WTC11 (cell line): ENCODE measurements at regions not wholly inside any gene's neighbourhood (a gene's known extent, or its start where the extent isn't known, plus 50 kb on each side); places are given as distances from the start of the nearest gene placed in this dataset.

Experiments used
- ATAC-seq: fragments of 200-7000 bp; cut with Tn5 transposase; 2 replicates; pipeline ENCODE4 v1.10.0; 2021; ENCODE audit warnings: mild to moderate bottlenecking, moderate library complexity
- CTCF ChIA-PET: fragments of 300-600 bp; sonication (Branson Sonifier 250); formaldehyde crosslinking; loops from one replicate; lab custom pipeline; 2021; ENCODE audit warnings: antibody characterized with exemption; lab: Charles Lee
- POLR2A ChIA-PET: fragments of 350-600 bp; sonication (Branson Sonifier 250); formaldehyde crosslinking; loops from one replicate; lab custom pipeline; 2021; ENCODE audit warnings: antibody characterized with exemption; lab: Charles Lee
- DNase-seq: peaks from one replicate; pipeline ENCODE4 v3.0.0; 2021; ENCODE audit warnings: low spot score
- H3K27ac Mint-ChIP-seq: 2 replicates; pipeline ENCODE4 v1.8.0; 2021; ENCODE audit warnings: mixed read lengths
- H3K27me3 Mint-ChIP-seq: 2 replicates; pipeline ENCODE4 v1.8.0; 2021; ENCODE audit warnings: low read depth, mild to moderate bottlenecking, moderate library complexity, mixed read lengths
- H3K36me3 Mint-ChIP-seq: 2 replicates; pipeline ENCODE4 v1.8.0; 2021; ENCODE audit warnings: mixed read lengths
- H3K4me1 Mint-ChIP-seq: 2 replicates; pipeline ENCODE4 v1.8.0; 2022; ENCODE audit warnings: mixed read lengths
- H3K4me3 Mint-ChIP-seq: 2 replicates; pipeline ENCODE4 v1.8.0; 2021; ENCODE audit warnings: mild to moderate bottlenecking, moderate library complexity, mixed read lengths
- H3K9me3 Mint-ChIP-seq: 2 replicates; pipeline ENCODE4 v1.8.0; 2021; ENCODE audit warnings: mixed read lengths
- AR ChIP-seq: fragments of 250-450 bp; sonication (Bioruptor Pico); IDR thresholded peaks from 2 replicates; pipeline ENCODE4 v1.9.0; 2021; ENCODE audit warnings: mild to moderate bottlenecking
- ATF6 ChIP-seq: sonication (generic); formaldehyde crosslinking; IDR thresholded peaks from 2 replicates; pipeline ENCODE4 v1.8.1; 2023; ENCODE audit warnings: mild to moderate bottlenecking, missing genetic modification reagents
- CREB1 ChIP-seq: sonication (generic); formaldehyde crosslinking; IDR thresholded peaks from 2 replicates; pipeline ENCODE4 v1.8.0; 2023; ENCODE audit warnings: mild to moderate bottlenecking, missing genetic modification reagents
- E2F1 ChIP-seq: sonication (generic); formaldehyde crosslinking; IDR thresholded peaks from 2 replicates; pipeline ENCODE4 v1.8.0; 2022; ENCODE audit warnings: mild to moderate bottlenecking, missing genetic modification reagents
- FOXJ3 ChIP-seq: sonication (generic); formaldehyde crosslinking; IDR thresholded peaks from 2 replicates; pipeline ENCODE4 v1.9.0; 2021; ENCODE audit warnings: missing genetic modification reagents, mild to moderate bottlenecking, borderline replicate concordance
- FOXK1 ChIP-seq: sonication (generic); formaldehyde crosslinking; IDR thresholded peaks from 2 replicates; pipeline ENCODE4 v1.8.0; 2022; ENCODE audit warnings: mild to moderate bottlenecking, moderate library complexity, missing genetic modification reagents
- GTF2I ChIP-seq: fragments of 250-450 bp; sonication (Bioruptor Pico); conservative IDR thresholded peaks from 2 replicates; pipeline ENCODE4 v1.4.0; 2021; ENCODE audit warnings: mild to moderate bottlenecking
- MAX ChIP-seq: sonication (generic); formaldehyde crosslinking; IDR thresholded peaks from 2 replicates; pipeline ENCODE4 v1.8.0; 2022; ENCODE audit warnings: mild to moderate bottlenecking, missing genetic modification reagents
- MYBL2 ChIP-seq: sonication (generic); formaldehyde crosslinking; IDR thresholded peaks from 2 replicates; pipeline ENCODE4 v1.8.1; 2023; ENCODE audit warnings: mild to moderate bottlenecking, moderate library complexity, missing genetic modification reagents
- NFATC4 ChIP-seq: fragments of 250-450 bp; sonication (Bioruptor Pico); IDR thresholded peaks from 2 replicates; pipeline ENCODE4 v1.9.0; 2021; ENCODE audit warnings: mild to moderate bottlenecking
- NFYB ChIP-seq: sonication (generic); formaldehyde crosslinking; conservative IDR thresholded peaks from 2 replicates; pipeline ENCODE4 v1.8.0; 2022; ENCODE audit warnings: low read depth, missing genetic modification reagents
- NR3C1 ChIP-seq: sonication (generic); formaldehyde crosslinking; conservative IDR thresholded peaks from 2 replicates; pipeline ENCODE4 v1.8.1; 2023; ENCODE audit warnings: low read depth, mild to moderate bottlenecking, missing genetic modification reagents
- PRRX2 ChIP-seq: fragments of 250-450 bp; sonication (Bioruptor Pico); IDR thresholded peaks from 2 replicates; pipeline ENCODE4 v1.8.0; 2021; ENCODE audit warnings: mild to moderate bottlenecking
- RORB ChIP-seq: fragments of 250-450 bp; sonication (Bioruptor Pico); IDR thresholded peaks from 2 replicates; pipeline ENCODE4 v1.9.0; 2021; ENCODE audit warnings: mild to moderate bottlenecking
- SMAD4 ChIP-seq: sonication (generic); formaldehyde crosslinking; IDR thresholded peaks from 2 replicates; pipeline ENCODE4 v1.8.0; 2022; ENCODE audit warnings: mild to moderate bottlenecking, missing genetic modification reagents
- SOX15 ChIP-seq: fragments of 250-450 bp; sonication (Bioruptor Pico); IDR thresholded peaks from 2 replicates; pipeline ENCODE4 v1.9.0; 2021; ENCODE audit warnings: mild to moderate bottlenecking
- ZBTB21 ChIP-seq: sonication (generic); formaldehyde crosslinking; IDR thresholded peaks from 2 replicates; pipeline ENCODE4 v1.8.1; 2023; ENCODE audit warnings: mild to moderate bottlenecking, missing genetic modification reagents, borderline replicate concordance
- ZNF138 ChIP-seq: sonication (generic); formaldehyde crosslinking; conservative IDR thresholded peaks from 2 replicates; pipeline ENCODE4 v1.8.1; 2022; ENCODE audit warnings: mild to moderate bottlenecking, moderate library complexity, missing genetic modification reagents
- ZNF317 ChIP-seq: sonication (generic); formaldehyde crosslinking; IDR thresholded peaks from 2 replicates; pipeline ENCODE4 v1.8.1; 2023; ENCODE audit warnings: low read depth, mild to moderate bottlenecking, moderate library complexity, missing genetic modification reagents, borderline replicate concordance
- ZNF396 ChIP-seq: fragments of 250-450 bp; sonication (Bioruptor Pico); IDR thresholded peaks from 2 replicates; pipeline ENCODE4 v1.8.0; 2021; ENCODE audit warnings: mild to moderate bottlenecking, moderate library complexity, borderline replicate concordance
- ZNF425 ChIP-seq: fragments of 250-450 bp; sonication (Bioruptor Pico); conservative IDR thresholded peaks from 2 replicates; pipeline ENCODE4 v1.9.0; 2021; ENCODE audit warnings: mild to moderate bottlenecking
- ZSCAN18 ChIP-seq: fragments of 250-450 bp; sonication (Bioruptor Pico); IDR thresholded peaks from 2 replicates; pipeline ENCODE4 v2.1.2; 2022; ENCODE audit warnings: mild to moderate bottlenecking, moderate library complexity

- TF ChIP-seq ZNF425 (CRISPR knock-in tag) (no peak), NR3C1 (CRISPR knock-in tag) (no peak), CREB1 (CRISPR knock-in tag) (no peak), ZNF138 (CRISPR knock-in tag) (no peak), MYBL2 (CRISPR knock-in tag) (no peak), ZSCAN18 (CRISPR knock-in tag) (no peak), FOXJ3 (CRISPR knock-in tag) (no peak), NFATC4 (CRISPR knock-in tag) (no peak)
Observed at GRCh38 chr1:219752645-219753044, 139.7 kb upstream of the ZC3H11B start (continued).

- no peak for TF ChIP-seq ZNF317 (CRISPR knock-in tag)
- TF ChIP-seq GTF2I (CRISPR knock-in tag), result no peak
- no peak for TF ChIP-seq SMAD4
- no peak for TF ChIP-seq ZBTB21 (CRISPR knock-in tag)
- no peak for TF ChIP-seq PRRX2 (CRISPR knock-in tag)
- no peak for TF ChIP-seq ZSCAN18 (CRISPR knock-in tag)
- TF ChIP-seq ATF6 (CRISPR knock-in tag), result no peak
- no peak for TF ChIP-seq FOXK1 (CRISPR knock-in tag)
- no peak for TF ChIP-seq MAX (CRISPR knock-in tag)
- no peak for TF ChIP-seq NFYB
- Mint-ChIP-seq H3K9me3 (no peaks in the 10 kb centered on the region), H3K4me3 (no peak overlapping the region), H3K27ac (no peak overlapping the region), H3K36me3 (no peaks in the 10 kb centered on the region), H3K4me1 (no peaks in the 10 kb centered on the region), H3K27me3 (no peaks in the 10 kb centered on the region)
- ATAC-seq (no peak), DNase-seq (no peak)
- ChIA-PET CTCF (no interaction called here), POLR2A (no interaction called here)
Observed at GRCh38 chr1:219751870-219752507, 139.1 kb upstream of the ZC3H11B start.

- CTCF ChIA-PET, result no interaction called here
- no peak for ATAC-seq
- Mint-ChIP-seq H3K27me3 (no peaks in the 10 kb centered on the region), H3K36me3 (no peaks in the 10 kb centered on the region), H3K4me1 (no peaks in the 10 kb centered on the region), H3K9me3 (no peaks in the 10 kb centered on the region), H3K27ac (no peak overlapping the region), H3K4me3 (no peak overlapping the region)
- DNase-seq, result no peak
- POLR2A ChIA-PET, result no interaction called here
- TF ChIP-seq ZNF396 (CRISPR knock-in tag) (no peak), PRRX2 (CRISPR knock-in tag) (no peak), AR (CRISPR knock-in tag) (no peak), E2F1 (CRISPR knock-in tag) (no peak), RORB (no peak), SOX15 (CRISPR knock-in tag) (no peak)
Observed at GRCh38 chr1:219749370-219749769, 136.5 kb upstream of the ZC3H11B start.
